ENCODE measurements at regions not wholly inside any gene's neighbourhood (a gene's known extent, or its start where the extent isn't known, plus 50 kb on each side); places are given as distances from the start of the nearest gene placed in this dataset.

- in situ Hi-C loops (cut with HindIII; ENCODE audit: extremely low pct_ligation_motif_present, low pct_unique_long_range_greater_than_20kb) (no loop called here), intact Hi-C loops (cut with micrococcal nuclease; ENCODE audit: unreplicated experiment) (no loop called here)
- H3K4me2 ChIP-seq (ENCODE audit: low read depth, low read length), result no peak overlapping the region
- FAIRE-seq (no peak), ATAC-seq (no peak; the same call in 2 of the 3 replicates), DNase-seq (ENCODE audit: low spot score) (peak; percentile 7)
- H2AFZ ChIP-seq (ENCODE audit: low read length), result no peak overlapping the region
- BruUV-seq (replicated peaks), result no TSS peak
- H3K36me3 ChIP-seq (replicated peaks in 1 of 2; ENCODE audit: control insufficient read depth in 1 of 2, insufficient read depth in 2 of 2, low read length in 2 of 2), result no peaks in the 10 kb centered on the region
- WGBS (ENCODE audit: low lambda C conversion rate), result 5% methylated on average over 1 of the region's 1 CpG
- ChIA-PET POLR2A (no interaction called here), CTCF (ENCODE audit: low intra/inter-chr PET ratio, low total read pairs) (no interaction called here)
- H3K9me3 ChIP-seq (ENCODE audit: low read length), result no peaks in the 10 kb centered on the region
- no peak overlapping the region for H3K27ac ChIP-seq (ENCODE audit: extremely low read length, insufficient read depth, low read length)
- no peaks in the 10 kb centered on the region for H3K79me2 ChIP-seq (ENCODE audit: insufficient read depth, low read length)
- H4K20me1 ChIP-seq (ENCODE audit: insufficient read depth, low read length), result no peaks in the 10 kb centered on the region
- peak; percentile 46; the same call in 1 of the 2 replicates for TF ChIP-seq BCL6 (CRISPR knock-in tag; IDR thresholded peaks at IDR 0.05)
- TF ChIP-seq, protein P1, sequence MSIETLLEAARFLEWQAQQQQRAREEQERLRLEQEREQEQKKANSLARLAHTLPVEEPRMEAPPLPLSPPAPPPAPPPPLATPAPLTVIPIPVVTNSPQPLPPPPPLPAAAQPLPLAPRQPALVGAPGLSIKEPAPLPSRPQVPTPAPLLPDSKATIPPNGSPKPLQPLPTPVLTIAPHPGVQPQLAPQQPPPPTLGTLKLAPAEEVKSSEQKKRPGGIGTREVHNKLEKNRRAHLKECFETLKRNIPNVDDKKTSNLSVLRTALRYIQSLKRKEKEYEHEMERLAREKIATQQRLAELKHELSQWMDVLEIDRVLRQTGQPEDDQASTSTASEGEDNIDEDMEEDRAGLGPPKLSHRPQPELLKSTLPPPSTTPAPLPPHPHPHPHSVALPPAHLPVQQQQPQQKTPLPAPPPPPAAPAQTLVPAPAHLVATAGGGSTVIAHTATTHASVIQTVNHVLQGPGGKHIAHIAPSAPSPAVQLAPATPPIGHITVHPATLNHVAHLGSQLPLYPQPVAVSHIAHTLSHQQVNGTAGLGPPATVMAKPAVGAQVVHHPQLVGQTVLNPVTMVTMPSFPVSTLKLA (IDR thresholded peaks at IDR 0.05), result no peak
- no peaks in the 10 kb centered on the region for H3K27me3 ChIP-seq (ENCODE audit: control insufficient read depth in 1 of 2, insufficient read depth in 2 of 2, low read length in 2 of 2)
- H3K4me1 ChIP-seq (ENCODE audit: insufficient read depth, low read length), result peaks cover 12% of the 10 kb centered on the region
- H3K9ac ChIP-seq (ENCODE audit: insufficient read depth, low read depth, low read length), result no peak overlapping the region
- H3K4me3 ChIP-seq (replicated peaks in 1 of 3; ENCODE audit: insufficient read depth in 1 of 3, low read depth in 2 of 3, low read length in 3 of 3), result no peak overlapping the region
These were observed 143.8 kb upstream of the VLDLR start for GRCh38 chr9:2477755-2478154.

- H4K20me1 ChIP-seq (ENCODE audit: insufficient read depth, low read length), result no peaks in the 10 kb centered on the region
- H3K9me3 ChIP-seq (ENCODE audit: low read length), result no peaks in the 10 kb centered on the region
- in situ Hi-C loops (cut with HindIII; ENCODE audit: extremely low pct_ligation_motif_present, low pct_unique_long_range_greater_than_20kb) (no loop called here), intact Hi-C loops (cut with micrococcal nuclease; ENCODE audit: unreplicated experiment) (no loop called here)
- no peaks in the 10 kb centered on the region for H3K27me3 ChIP-seq (ENCODE audit: control insufficient read depth in 1 of 2, insufficient read depth in 2 of 2, low read length in 2 of 2)
- peaks cover 12% of the 10 kb centered on the region for H3K4me1 ChIP-seq (ENCODE audit: insufficient read depth, low read length)
- H3K36me3 ChIP-seq (replicated peaks in 1 of 2; ENCODE audit: control insufficient read depth in 1 of 2, insufficient read depth in 2 of 2, low read length in 2 of 2), result no peaks in the 10 kb centered on the region
- no peak overlapping the region for H3K4me2 ChIP-seq (ENCODE audit: low read depth, low read length)
- no TSS peak for BruUV-seq (replicated peaks)
- no peak for ATAC-seq
- no peaks in the 10 kb centered on the region for H3K79me2 ChIP-seq (ENCODE audit: insufficient read depth, low read length)
- no peak for FAIRE-seq
- no peak overlapping the region for H2AFZ ChIP-seq (ENCODE audit: low read length)
- WGBS (ENCODE audit: low lambda C conversion rate), result 9% methylated on average over 3 of the region's 3 CpGs
- no peak overlapping the region for H3K9ac ChIP-seq (ENCODE audit: insufficient read depth, low read depth, low read length)
- H3K27ac ChIP-seq (ENCODE audit: extremely low read length, insufficient read depth, low read length), result no peak overlapping the region
- no peak for TF ChIP-seq E2F2 (CRISPR knock-in tag; IDR thresholded peaks at IDR 0.05; ENCODE audit: borderline replicate concordance)
- no peak for TF ChIP-seq FOSL2 (CRISPR knock-in tag; IDR thresholded peaks at IDR 0.05)
- no peak for DNase-seq (ENCODE audit: low spot score)
- ChIA-PET CTCF (ENCODE audit: low intra/inter-chr PET ratio, low total read pairs) (no interaction called here), POLR2A (no interaction called here)
- no peak overlapping the region for H3K4me3 ChIP-seq (replicated peaks in 1 of 3; ENCODE audit: insufficient read depth in 1 of 3, low read depth in 2 of 3, low read length in 3 of 3)
These were observed 143.2 kb upstream of the VLDLR start for GRCh38 chr9:2478421-2478820.

All from HepG2 (cell line).